RCC 7860 (cell line): ENCODE measurements at regions not wholly inside any gene's neighbourhood (a gene's known extent, or its start where the extent isn't known, plus 50 kb on each side); places are given as distances from the start of the nearest gene placed in this dataset.
"Not testable (repeated sequence)": the region's sequence is repeated elsewhere in the genome, so short reads cannot be mapped to it uniquely, and the experiment has no call there.

Experiments
- DNase-seq: peaks from one replicate; pipeline ENCODE4 v3.0.0-alpha.2; 2015; ENCODE audit warnings: low spot score
- FAIRE-seq: peaks from 2 replicates; lab custom pipeline; 2012; peaks lifted over from hg19 to GRCh38; lab: Jason Lieb, UNC

GRCh38 chr14:26655128-26655527 is 57.3 kb upstream of the NOVA1 start:
- no peak for FAIRE-seq
- no peak for DNase-seq

GRCh38 chr14:26663506-26663905 is 65.7 kb upstream of the NOVA1 start:
- FAIRE-seq: no peak
- no peak for DNase-seq

GRCh38 chr14:26678732-26679420 is 81.0 kb upstream of the NOVA1 start:
- not testable (repeated sequence) for DNase-seq, FAIRE-seq

GRCh38 chr14:26685401-26685800 is 87.6 kb upstream of the NOVA1 start:
- FAIRE-seq: no peak
- DNase-seq: no peak

- no peak for FAIRE-seq
These were observed 89.5 kb upstream of the NOVA1 start for GRCh38 chr14:26687301-26687837.

GRCh38 chr14:26694521-26694920 is 96.7 kb upstream of the NOVA1 start:
- no peak for DNase-seq
- FAIRE-seq: no peak

More at GRCh38 chr14:26687301-26687837, 89.5 kb upstream of the NOVA1 start:
- no peak for DNase-seq

- FAIRE-seq: no peak
- no peak for DNase-seq
These were observed 104.9 kb upstream of the NOVA1 start for GRCh38 chr14:26702721-26703230.

- FAIRE-seq: no peak
These were observed 106.0 kb upstream of the NOVA1 start for GRCh38 chr14:26703686-26704366.

GRCh38 chr14:26707234-26707633 is 109.4 kb upstream of the NOVA1 start:
- DNase-seq: no peak
- no peak for FAIRE-seq

More at GRCh38 chr14:26703686-26704366, 106.0 kb upstream of the NOVA1 start:
- DNase-seq: no peak

GRCh38 chr14:26709019-26709418 is 111.2 kb upstream of the NOVA1 start:
- DNase-seq: no peak

GRCh38 chr14:26719514-26719913 is 121.7 kb upstream of the NOVA1 start:
- no peak for DNase-seq
- no peak for FAIRE-seq

More at GRCh38 chr14:26709019-26709418, 111.2 kb upstream of the NOVA1 start:
- FAIRE-seq: no peak

GRCh38 chr14:26722258-26722657 is 124.4 kb upstream of the NOVA1 start:
- FAIRE-seq: no peak
- no peak for DNase-seq

GRCh38 chr14:26729851-26730250 is 132.0 kb upstream of the NOVA1 start:
- FAIRE-seq (no peak), DNase-seq (no peak)

- FAIRE-seq (no peak), DNase-seq (no peak)
These were observed 133.2 kb upstream of the NOVA1 start for GRCh38 chr14:26730929-26731618.

- FAIRE-seq (no peak), DNase-seq (no peak)
These were observed 138.0 kb upstream of the NOVA1 start for GRCh38 chr14:26735811-26736210.

- no peak for FAIRE-seq
These were observed 140.7 kb upstream of the NOVA1 start for GRCh38 chr14:26738571-26738970.

GRCh38 chr14:26741711-26742212 is 143.9 kb upstream of the NOVA1 start:
- DNase-seq (no peak), FAIRE-seq (no peak)

More at GRCh38 chr14:26738571-26738970, 140.7 kb upstream of the NOVA1 start:
- no peak for DNase-seq

GRCh38 chr14:26743284-26743683 is 145.5 kb upstream of the NOVA1 start:
- DNase-seq (no peak), FAIRE-seq (no peak)

- DNase-seq (no peak), FAIRE-seq (no peak)
These were observed 147.1 kb upstream of the NOVA1 start for GRCh38 chr14:26744903-26745302.

GRCh38 chr14:26761532-26761931 is 163.7 kb upstream of the NOVA1 start:
- DNase-seq (no peak), FAIRE-seq (no peak)

GRCh38 chr14:26765301-26765700 is 167.5 kb upstream of the NOVA1 start:
- no peak for DNase-seq
- FAIRE-seq: no peak
